Ovary (tissue), 3 donors: ENCODE measurements at regions not wholly inside any gene's neighbourhood (a gene's known extent, or its start where the extent isn't known, plus 50 kb on each side); places are given as distances from the start of the nearest gene placed in this dataset.

Experiments
- POLR2A ChIP-seq: fragments of 450-650 bp; IDR thresholded peaks from one replicate; pipeline ENCODE4 v1.6.1; 2017; ENCODE audit warnings: antibody characterized with exemption, mild to moderate bottlenecking, moderate library complexity
- TF ChIP-seq, protein P1 (sequence below), 3 donors: fragments of 450-650 bp in 2 of 3; fragments of 200-600 bp in 1 of 3; IDR thresholded peaks; one replicate each; pipeline versions ENCODE4 v1.5.1 to v1.8.0; 2016 to 2022; ENCODE audit warnings: antibody characterized with exemption in 3 of 3, mild to moderate bottlenecking in 1 of 3
- donor health status: DM: no; HTN: no; CAD: no.

GRCh38 chr4:123163501-123163900, 233.1 kb upstream of the SPRY1 start:
- TF ChIP-seq, protein P1, sequence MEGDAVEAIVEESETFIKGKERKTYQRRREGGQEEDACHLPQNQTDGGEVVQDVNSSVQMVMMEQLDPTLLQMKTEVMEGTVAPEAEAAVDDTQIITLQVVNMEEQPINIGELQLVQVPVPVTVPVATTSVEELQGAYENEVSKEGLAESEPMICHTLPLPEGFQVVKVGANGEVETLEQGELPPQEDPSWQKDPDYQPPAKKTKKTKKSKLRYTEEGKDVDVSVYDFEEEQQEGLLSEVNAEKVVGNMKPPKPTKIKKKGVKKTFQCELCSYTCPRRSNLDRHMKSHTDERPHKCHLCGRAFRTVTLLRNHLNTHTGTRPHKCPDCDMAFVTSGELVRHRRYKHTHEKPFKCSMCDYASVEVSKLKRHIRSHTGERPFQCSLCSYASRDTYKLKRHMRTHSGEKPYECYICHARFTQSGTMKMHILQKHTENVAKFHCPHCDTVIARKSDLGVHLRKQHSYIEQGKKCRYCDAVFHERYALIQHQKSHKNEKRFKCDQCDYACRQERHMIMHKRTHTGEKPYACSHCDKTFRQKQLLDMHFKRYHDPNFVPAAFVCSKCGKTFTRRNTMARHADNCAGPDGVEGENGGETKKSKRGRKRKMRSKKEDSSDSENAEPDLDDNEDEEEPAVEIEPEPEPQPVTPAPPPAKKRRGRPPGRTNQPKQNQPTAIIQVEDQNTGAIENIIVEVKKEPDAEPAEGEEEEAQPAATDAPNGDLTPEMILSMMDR (IDR thresholded peaks at IDR 0.05) = no peak
- TF ChIP-seq POLR2A = no peak
